ENCODE measurements at regions not wholly inside any gene's neighbourhood (a gene's known extent, or its start where the extent isn't known, plus 50 kb on each side); places are given as distances from the start of the nearest gene placed in this dataset.

GRCh38 chr4:110959041-110959643 lies 336.3 kb upstream of the PITX2 start:
- H3K4me3 ChIP-seq (ENCODE audit: low read length in 2 of 2), result no peak overlapping the region
- no peaks in the 10 kb centered on the region for H3K4me1 ChIP-seq (ENCODE audit: control insufficient read depth in 2 of 2, insufficient read depth in 2 of 2, low read length in 2 of 2)
- H3K27ac ChIP-seq (ENCODE audit: low read depth in 2 of 2, low read length in 2 of 2), result no peak overlapping the region
- peaks cover 0 to 2% of the 10 kb centered on the region in 2 donors for H3K27me3 ChIP-seq (ENCODE audit: control insufficient read depth in 2 of 2, insufficient read depth in 2 of 2, low read length in 2 of 2)
- no peaks in the 10 kb centered on the region for H3K36me3 ChIP-seq (ENCODE audit: control insufficient read depth in 2 of 2, insufficient read depth in 2 of 2, low read length in 2 of 2)
- no peaks in the 10 kb centered on the region for H3K9me3 ChIP-seq (ENCODE audit: control insufficient read depth in 2 of 2, low read length in 2 of 2)
- H3K9ac ChIP-seq (ENCODE audit: low read depth in 1 of 2, low read length in 2 of 2), result no peak overlapping the region

- Histone ChIP-seq H3K27ac (ENCODE audit: low read depth in 2 of 2, low read length in 2 of 2) (no peak overlapping the region), H3K9ac (ENCODE audit: low read depth in 1 of 2, low read length in 2 of 2) (no peak overlapping the region), H3K27me3 (ENCODE audit: control insufficient read depth in 2 of 2, insufficient read depth in 2 of 2, low read length in 2 of 2) (peaks cover 0 to 2% of the 10 kb centered on the region in 2 donors), H3K4me3 (ENCODE audit: low read length in 2 of 2) (no peak overlapping the region), H3K36me3 (ENCODE audit: control insufficient read depth in 2 of 2, insufficient read depth in 2 of 2, low read length in 2 of 2) (no peaks in the 10 kb centered on the region), H3K4me1 (ENCODE audit: control insufficient read depth in 2 of 2, insufficient read depth in 2 of 2, low read length in 2 of 2) (no peaks in the 10 kb centered on the region), H3K9me3 (ENCODE audit: control insufficient read depth in 2 of 2, low read length in 2 of 2) (no peaks in the 10 kb centered on the region)
Measured at GRCh38 chr4:110961066-110961465, 338.2 kb upstream of the PITX2 start.

GRCh38 chr4:110962616-110963015 lies 339.7 kb upstream of the PITX2 start:
- Histone ChIP-seq H3K4me3 (ENCODE audit: low read length in 2 of 2) (no peak overlapping the region), H3K27ac (ENCODE audit: low read depth in 2 of 2, low read length in 2 of 2) (no peak overlapping the region), H3K36me3 (ENCODE audit: control insufficient read depth in 2 of 2, insufficient read depth in 2 of 2, low read length in 2 of 2) (no peaks in the 10 kb centered on the region), H3K9me3 (ENCODE audit: control insufficient read depth in 2 of 2, low read length in 2 of 2) (no peaks in the 10 kb centered on the region), H3K4me1 (ENCODE audit: control insufficient read depth in 2 of 2, insufficient read depth in 2 of 2, low read length in 2 of 2) (no peaks in the 10 kb centered on the region), H3K27me3 (ENCODE audit: control insufficient read depth in 2 of 2, insufficient read depth in 2 of 2, low read length in 2 of 2) (peaks cover 0 to 2% of the 10 kb centered on the region in 2 donors), H3K9ac (ENCODE audit: low read depth in 1 of 2, low read length in 2 of 2) (no peak overlapping the region)

- H3K27ac ChIP-seq (ENCODE audit: low read depth in 2 of 2, low read length in 2 of 2), result no peak overlapping the region
- H3K4me1 ChIP-seq (ENCODE audit: control insufficient read depth in 2 of 2, insufficient read depth in 2 of 2, low read length in 2 of 2), result no peaks in the 10 kb centered on the region
- peaks cover 0 to 2% of the 10 kb centered on the region in 2 donors for H3K27me3 ChIP-seq (ENCODE audit: control insufficient read depth in 2 of 2, insufficient read depth in 2 of 2, low read length in 2 of 2)
- H3K4me3 ChIP-seq (ENCODE audit: low read length in 2 of 2), result no peak overlapping the region
- H3K9me3 ChIP-seq (ENCODE audit: control insufficient read depth in 2 of 2, low read length in 2 of 2), result no peaks in the 10 kb centered on the region
- no peak overlapping the region for H3K9ac ChIP-seq (ENCODE audit: low read depth in 1 of 2, low read length in 2 of 2)
- no peaks in the 10 kb centered on the region for H3K36me3 ChIP-seq (ENCODE audit: control insufficient read depth in 2 of 2, insufficient read depth in 2 of 2, low read length in 2 of 2)
Measured at GRCh38 chr4:110963662-110964280, 340.9 kb upstream of the PITX2 start.

- no peak overlapping the region for H3K4me3 ChIP-seq (ENCODE audit: low read length in 2 of 2)
- no peaks in the 10 kb centered on the region for H3K27me3 ChIP-seq (ENCODE audit: control insufficient read depth in 2 of 2, insufficient read depth in 2 of 2, low read length in 2 of 2)
- no peaks in the 10 kb centered on the region for H3K4me1 ChIP-seq (ENCODE audit: control insufficient read depth in 2 of 2, insufficient read depth in 2 of 2, low read length in 2 of 2)
- no peaks in the 10 kb centered on the region for H3K36me3 ChIP-seq (ENCODE audit: control insufficient read depth in 2 of 2, insufficient read depth in 2 of 2, low read length in 2 of 2)
- H3K9me3 ChIP-seq (ENCODE audit: control insufficient read depth in 2 of 2, low read length in 2 of 2), result no peaks in the 10 kb centered on the region
- no peak overlapping the region for H3K9ac ChIP-seq (ENCODE audit: low read depth in 1 of 2, low read length in 2 of 2)
- no peak overlapping the region for H3K27ac ChIP-seq (ENCODE audit: low read depth in 2 of 2, low read length in 2 of 2)
Measured at GRCh38 chr4:110967936-110968335, 345.1 kb upstream of the PITX2 start.

GRCh38 chr4:110970642-110971041 lies 347.8 kb upstream of the PITX2 start:
- no peaks in the 10 kb centered on the region for H3K36me3 ChIP-seq (ENCODE audit: control insufficient read depth in 2 of 2, insufficient read depth in 2 of 2, low read length in 2 of 2)
- no peaks in the 10 kb centered on the region for H3K4me1 ChIP-seq (ENCODE audit: control insufficient read depth in 2 of 2, insufficient read depth in 2 of 2, low read length in 2 of 2)
- no peak overlapping the region for H3K27ac ChIP-seq (ENCODE audit: low read depth in 2 of 2, low read length in 2 of 2)
- H3K9me3 ChIP-seq (ENCODE audit: control insufficient read depth in 2 of 2, low read length in 2 of 2), result no peaks in the 10 kb centered on the region
- H3K27me3 ChIP-seq (ENCODE audit: control insufficient read depth in 2 of 2, insufficient read depth in 2 of 2, low read length in 2 of 2), result no peaks in the 10 kb centered on the region
- no peak overlapping the region for H3K4me3 ChIP-seq (ENCODE audit: low read length in 2 of 2)
- H3K9ac ChIP-seq (ENCODE audit: low read depth in 1 of 2, low read length in 2 of 2), result no peak overlapping the region

GRCh38 chr4:110975338-110975737 lies 352.5 kb upstream of the PITX2 start:
- Histone ChIP-seq H3K36me3 (ENCODE audit: control insufficient read depth in 2 of 2, insufficient read depth in 2 of 2, low read length in 2 of 2) (no peaks in the 10 kb centered on the region), H3K27ac (ENCODE audit: low read depth in 2 of 2, low read length in 2 of 2) (no peak overlapping the region), H3K9me3 (ENCODE audit: control insufficient read depth in 2 of 2, low read length in 2 of 2) (no peaks in the 10 kb centered on the region), H3K4me1 (ENCODE audit: control insufficient read depth in 2 of 2, insufficient read depth in 2 of 2, low read length in 2 of 2) (no peaks in the 10 kb centered on the region), H3K4me3 (ENCODE audit: low read length in 2 of 2) (no peak overlapping the region), H3K9ac (ENCODE audit: low read depth in 1 of 2, low read length in 2 of 2) (no peak overlapping the region), H3K27me3 (ENCODE audit: control insufficient read depth in 2 of 2, insufficient read depth in 2 of 2, low read length in 2 of 2) (no peaks in the 10 kb centered on the region)

GRCh38 chr4:110977554-110977953 lies 354.7 kb upstream of the PITX2 start:
- no peak overlapping the region for H3K27ac ChIP-seq (ENCODE audit: low read depth in 2 of 2, low read length in 2 of 2)
- H3K27me3 ChIP-seq (ENCODE audit: control insufficient read depth in 2 of 2, insufficient read depth in 2 of 2, low read length in 2 of 2), result no peaks in the 10 kb centered on the region
- no peak overlapping the region for H3K9ac ChIP-seq (ENCODE audit: low read depth in 1 of 2, low read length in 2 of 2)
- H3K36me3 ChIP-seq (ENCODE audit: control insufficient read depth in 2 of 2, insufficient read depth in 2 of 2, low read length in 2 of 2), result no peaks in the 10 kb centered on the region
- H3K9me3 ChIP-seq (ENCODE audit: control insufficient read depth in 2 of 2, low read length in 2 of 2), result no peaks in the 10 kb centered on the region
- no peak overlapping the region for H3K4me3 ChIP-seq (ENCODE audit: low read length in 2 of 2)
- H3K4me1 ChIP-seq (ENCODE audit: control insufficient read depth in 2 of 2, insufficient read depth in 2 of 2, low read length in 2 of 2), result no peaks in the 10 kb centered on the region

GRCh38 chr4:110978761-110979160 lies 355.9 kb upstream of the PITX2 start:
- no peaks in the 10 kb centered on the region for H3K36me3 ChIP-seq (ENCODE audit: control insufficient read depth in 2 of 2, insufficient read depth in 2 of 2, low read length in 2 of 2)
- H3K4me1 ChIP-seq (ENCODE audit: control insufficient read depth in 2 of 2, insufficient read depth in 2 of 2, low read length in 2 of 2), result no peaks in the 10 kb centered on the region
- H3K9me3 ChIP-seq (ENCODE audit: control insufficient read depth in 2 of 2, low read length in 2 of 2), result no peaks in the 10 kb centered on the region
- no peak overlapping the region for H3K4me3 ChIP-seq (ENCODE audit: low read length in 2 of 2)
- no peaks in the 10 kb centered on the region for H3K27me3 ChIP-seq (ENCODE audit: control insufficient read depth in 2 of 2, insufficient read depth in 2 of 2, low read length in 2 of 2)
- H3K9ac ChIP-seq (ENCODE audit: low read depth in 1 of 2, low read length in 2 of 2), result no peak overlapping the region
- H3K27ac ChIP-seq (ENCODE audit: low read depth in 2 of 2, low read length in 2 of 2), result no peak overlapping the region

- H3K27me3 ChIP-seq (ENCODE audit: control insufficient read depth in 2 of 2, insufficient read depth in 2 of 2, low read length in 2 of 2), result no peaks in the 10 kb centered on the region
- no peaks in the 10 kb centered on the region for H3K4me1 ChIP-seq (ENCODE audit: control insufficient read depth in 2 of 2, insufficient read depth in 2 of 2, low read length in 2 of 2)
- H3K4me3 ChIP-seq (ENCODE audit: low read length in 2 of 2), result no peak overlapping the region
- no peak overlapping the region for H3K9ac ChIP-seq (ENCODE audit: low read depth in 1 of 2, low read length in 2 of 2)
- no peaks in the 10 kb centered on the region for H3K36me3 ChIP-seq (ENCODE audit: control insufficient read depth in 2 of 2, insufficient read depth in 2 of 2, low read length in 2 of 2)
- H3K27ac ChIP-seq (ENCODE audit: low read depth in 2 of 2, low read length in 2 of 2), result no peak overlapping the region
- H3K9me3 ChIP-seq (ENCODE audit: control insufficient read depth in 2 of 2, low read length in 2 of 2), result no peaks in the 10 kb centered on the region
Measured at GRCh38 chr4:110982486-110982885, 359.6 kb upstream of the PITX2 start.

Data from mucosa of rectum (tissue), 2 donors.